ENCODE measurements at regions not wholly inside any gene's neighbourhood (a gene's known extent, or its start where the extent isn't known, plus 50 kb on each side); places are given as distances from the start of the nearest gene placed in this dataset.

GRCh38 chr4:62399242-62399641, 1199.1 kb downstream of the ADGRL3 start:
- TF ChIP-seq POLR2A (IDR thresholded peaks at IDR 0.05; ENCODE audit: low read length) (no peak), GATA1 (IDR thresholded peaks at IDR 0.05; ENCODE audit: low read depth, low read length) (no peak)

All from erythroblast (primary cell).